Gastrocnemius medialis (tissue), 4 donors: ENCODE measurements at regions not wholly inside any gene's neighbourhood (a gene's known extent, or its start where the extent isn't known, plus 50 kb on each side); places are given as distances from the start of the nearest gene placed in this dataset.
"Not testable (repeated sequence)": the region's sequence is repeated elsewhere in the genome, so short reads cannot be mapped to it uniquely, and the experiment has no call there.

Experiments
- ATAC-seq, 2 donors: fragments of 150-250 bp; one replicate each; pipeline ENCODE4 v1.9.1; 2016
- DNase-seq, 2 donors: peaks; one replicate each; pipeline ENCODE4 v3.0.0-alpha.2; 2019
- H3K27ac ChIP-seq, 4 donors: fragments of 200-600 bp; sonication (generic); 1 replicate in 1 of 4; 2 replicates in 3 of 4; pipeline ENCODE4 v1.5.1; 2016 to 2018; ENCODE audit warnings: mild to moderate bottlenecking in 2 of 4, moderate library complexity in 1 of 4
- H3K27me3 ChIP-seq, 3 donors: fragments of 200-600 bp; sonication (generic) in 2 of 3; 1 replicate in 1 of 3; 2 replicates in 2 of 3; pipeline versions ENCODE4 v1.5.1 to v1.6.0; 2016 to 2019; ENCODE audit warnings: mild to moderate bottlenecking in 1 of 3, moderate library complexity in 1 of 3
- H3K36me3 ChIP-seq, 2 donors: fragments of 200-600 bp; sonication (generic) in 1 of 2; one replicate each; pipeline ENCODE4 v1.5.1; 2017 to 2018
- H3K4me1 ChIP-seq, 2 donors: fragments of 200-600 bp; sonication (generic) in 1 of 2; one replicate each; pipeline ENCODE4 v1.5.1; 2016 to 2017; ENCODE audit warnings: mild to moderate bottlenecking in 2 of 2
- H3K4me3 ChIP-seq, 4 donors: fragments of 200-600 bp; sonication (generic) in 3 of 4; 1 replicate in 1 of 4; 2 replicates in 3 of 4; pipeline ENCODE4 v1.5.1; 2016 to 2019; ENCODE audit warnings: mild to moderate bottlenecking in 2 of 4
- H3K9me3 ChIP-seq, 3 donors: fragments of 200-600 bp; sonication (generic) in 2 of 3; 1 replicate in 1 of 3; 2 replicates in 2 of 3; pipeline ENCODE4 v1.5.1; 2016 to 2019
- CTCF ChIP-seq, 5 experiments: fragments of 450-650 bp in 3 of 5; fragments of 200-600 bp in 2 of 5; sonication (generic) in 2 of 5; IDR thresholded peaks in 4 of 5; conservative IDR thresholded peaks in 1 of 5; 1 replicate in 4 of 5; 2 replicates in 1 of 5; pipeline ENCODE4 v1.5.1; 2016 to 2019; ENCODE audit warnings: antibody characterized with exemption in 5 of 5, mild to moderate bottlenecking in 3 of 5, moderate library complexity in 3 of 5
- POLR2A ChIP-seq, 2 donors: fragments of 450-650 bp; IDR thresholded peaks; one replicate each; pipeline ENCODE4 v1.6.1; 2017; ENCODE audit warnings: antibody characterized with exemption in 2 of 2, mild to moderate bottlenecking in 2 of 2, moderate library complexity in 2 of 2
- in situ Hi-C, 4 donors: fragments of 200-750 bp; cut with MboI; loops; one replicate each; pipeline versions ENCODE4 v1.15.0 to v1.8.0; 2017; ENCODE audit warnings: low sequenced_read_pairs in 4 of 4
- intact Hi-C: fragments of 100-400 bp; cut with DNase I; formaldehyde crosslinking; loops from one replicate; pipeline ENCODE4 v1.15.1; 2023; ENCODE audit warnings: low total_unique reads

GRCh38 chrX:155747520-155747919 is 133.6 kb upstream of the VAMP7 start:
- TF ChIP-seq CTCF (IDR thresholded peaks at IDR 0.05 in 4 of 5, conservative IDR thresholded peaks at IDR 0.05 in 1 of 5) (no peak), POLR2A (IDR thresholded peaks at IDR 0.05) (no peak)
- no peaks in the 10 kb centered on the region for H3K36me3 ChIP-seq
- intact Hi-C loops (no loop called here), in situ Hi-C loops (no loop called here)
- H3K9me3 ChIP-seq = no peaks in the 10 kb centered on the region
- ATAC-seq = peak; percentile 86 to 93
- H3K27me3 ChIP-seq = no peaks in the 10 kb centered on the region
- peak; percentile 17 to 72 for DNase-seq
- no peak overlapping the region for H3K27ac ChIP-seq
- H3K4me3 ChIP-seq = no peak overlapping the region
- H3K4me1 ChIP-seq = peaks cover 18 to 21% of the 10 kb centered on the region in 2 donors

DNA sequence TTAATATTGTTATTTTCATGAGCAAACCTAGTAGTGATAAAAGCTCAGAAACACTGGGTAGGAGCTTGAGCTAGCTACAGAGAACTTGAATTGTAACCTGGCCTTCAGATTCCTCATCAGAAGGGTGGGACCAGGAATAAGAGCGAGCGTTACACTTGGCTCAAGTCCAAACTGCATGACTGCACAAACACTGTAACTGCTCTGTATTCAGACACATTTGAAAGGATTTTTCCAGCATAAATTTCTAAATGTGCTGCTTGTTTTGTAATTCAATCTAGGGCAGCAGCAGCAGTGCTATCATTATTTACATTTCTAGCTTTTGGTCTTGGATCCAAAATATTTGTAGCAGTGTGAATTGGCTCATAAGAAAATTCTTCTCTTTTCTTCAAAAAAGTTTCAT is 133.0 kb upstream of the TMLHE start:
- no peak overlapping the region for H3K27ac ChIP-seq
- no peaks in the 10 kb centered on the region for H3K36me3 ChIP-seq
- no peaks in the 10 kb centered on the region for H3K9me3 ChIP-seq
- no peak overlapping the region for H3K4me3 ChIP-seq
- no peaks in the 10 kb centered on the region for H3K27me3 ChIP-seq
- ATAC-seq = peak in 1 of 2 donors; percentile 48
- peak in 1 of 2 donors; percentile 14 for DNase-seq
- H3K4me1 ChIP-seq = peaks cover 15 to 21% of the 10 kb centered on the region in 2 donors
- TF ChIP-seq CTCF (IDR thresholded peaks at IDR 0.05 in 4 of 5, conservative IDR thresholded peaks at IDR 0.05 in 1 of 5) (no peak), POLR2A (IDR thresholded peaks at IDR 0.05) (no peak)
- in situ Hi-C loops = no loop called here
- intact Hi-C loops = no loop called here

DNA sequence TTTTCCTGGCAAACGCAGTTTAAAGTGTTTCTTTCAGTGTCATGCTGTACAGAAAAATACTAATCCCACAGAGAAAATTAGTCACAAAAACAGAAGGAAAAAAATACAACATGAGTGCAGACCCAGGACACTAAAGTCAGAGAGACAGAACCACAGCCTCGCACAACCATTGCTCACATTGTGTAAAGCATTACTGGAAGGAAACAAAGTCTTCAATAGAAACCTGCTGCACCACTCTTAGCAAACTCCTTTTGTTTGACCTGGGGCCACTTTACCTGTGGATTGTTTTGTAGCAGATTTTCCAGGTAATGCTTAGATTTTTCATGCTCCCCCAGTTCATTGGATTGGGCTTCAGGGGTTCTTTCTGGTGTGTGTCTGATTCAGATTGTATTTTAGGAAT is 131.8 kb upstream of the TMLHE start:
- H3K9me3 ChIP-seq = no peaks in the 10 kb centered on the region
- no peak overlapping the region for H3K4me3 ChIP-seq
- H3K27ac ChIP-seq = no peak overlapping the region
- intact Hi-C loops (no loop called here), in situ Hi-C loops (no loop called here)
- H3K36me3 ChIP-seq = no peaks in the 10 kb centered on the region
- no peaks in the 10 kb centered on the region for H3K27me3 ChIP-seq
- ATAC-seq = no peak
- TF ChIP-seq POLR2A (IDR thresholded peaks at IDR 0.05) (no peak), CTCF (IDR thresholded peaks at IDR 0.05 in 4 of 5, conservative IDR thresholded peaks at IDR 0.05 in 1 of 5) (no peak)
- no peak for DNase-seq
- peaks cover 15 to 21% of the 10 kb centered on the region in 2 donors for H3K4me1 ChIP-seq

DNA sequence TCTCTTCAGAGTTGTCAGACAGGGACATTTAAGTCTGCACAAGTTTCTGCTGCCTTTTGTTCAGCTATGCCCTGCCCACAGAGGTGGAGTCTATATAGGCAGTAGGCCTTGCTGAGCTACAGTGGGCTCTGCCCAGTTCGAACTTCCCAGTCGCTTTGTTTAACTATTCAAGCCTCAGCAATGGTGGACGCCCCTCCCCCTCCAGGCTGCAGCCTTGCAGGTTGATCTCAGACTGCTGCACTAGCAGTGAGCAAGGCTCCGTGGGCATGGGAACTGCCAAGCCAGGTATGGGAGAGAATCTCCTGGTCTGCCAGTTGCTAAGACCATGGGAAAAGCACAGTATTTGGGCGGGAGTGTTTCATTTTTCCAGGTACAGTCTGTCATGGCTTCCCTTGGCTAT is 115.6 kb upstream of the TMLHE start:
- H3K9me3 ChIP-seq, in situ Hi-C loops, DNase-seq, H3K27ac ChIP-seq, intact Hi-C loops, ATAC-seq, H3K36me3 ChIP-seq, H3K4me1 ChIP-seq, H3K27me3 ChIP-seq, H3K4me3 ChIP-seq: not testable (repeated sequence)

- peak overlapping the region; percentile 62 to 74 (median 64) for H3K27ac ChIP-seq
- H3K36me3 ChIP-seq = no peaks in the 10 kb centered on the region
- no peaks in the 10 kb centered on the region for H3K27me3 ChIP-seq
- intact Hi-C loops (loop anchor here (5.0 kb wide), 1 partner anchor 48 kb away; no protein-coding TSS in a partner anchor), in situ Hi-C loops (no loop called here)
- H3K4me3 ChIP-seq = peak overlapping the region; percentile 10 to 29 (median 25)
- H3K4me1 ChIP-seq = no peaks in the 10 kb centered on the region
- no peaks in the 10 kb centered on the region for H3K9me3 ChIP-seq
- ATAC-seq (peak; percentile 95 to 97), DNase-seq (peak in 1 of 2 donors; percentile 53)
- no peak for TF ChIP-seq POLR2A (IDR thresholded peaks at IDR 0.05)
- no peak for TF ChIP-seq CTCF (IDR thresholded peaks at IDR 0.05 in 4 of 5, conservative IDR thresholded peaks at IDR 0.05 in 1 of 5)
These were observed 106.3 kb upstream of the TMLHE start for GRCh38 chrX:155718972-155719586.
